ES-I3 (cell line): ENCODE measurements at regions not wholly inside any gene's neighbourhood (a gene's known extent, or its start where the extent isn't known, plus 50 kb on each side); places are given as distances from the start of the nearest gene placed in this dataset.
"Not testable (repeated sequence)": the region's sequence is repeated elsewhere in the genome, so short reads cannot be mapped to it uniquely, and the experiment has no call there.

Source experiments
- H3K36me3 ChIP-seq: 2 replicates; pipeline ENCODE4 v1.6.1; 2013; ENCODE audit warnings: mild to moderate bottlenecking, low read length, control low read depth, moderate library complexity; ENCODE audit not compliant: insufficient read depth
- H3K4me1 ChIP-seq: 2 replicates; pipeline ENCODE4 v1.6.1; 2013; ENCODE audit warnings: mild to moderate bottlenecking, control low read depth, low read length; ENCODE audit not compliant: insufficient read depth
- H3K9ac ChIP-seq: 2 replicates; pipeline ENCODE4 v1.6.1; 2013; ENCODE audit warnings: low read depth, mild to moderate bottlenecking, low read length, moderate library complexity
- H3K9me3 ChIP-seq: 2 replicates; pipeline ENCODE4 v1.6.1; 2013; ENCODE audit warnings: mild to moderate bottlenecking, low read length, moderate library complexity; ENCODE audit not compliant: control insufficient read depth, insufficient read depth

- Histone ChIP-seq H3K4me1 (no peaks in the 10 kb centered on the region), H3K9ac (no peak overlapping the region), H3K36me3 (no peaks in the 10 kb centered on the region), H3K9me3 (no peaks in the 10 kb centered on the region)
Observed at GRCh38 chr4:75422998-75423397, 91.2 kb downstream of the RCHY1 start.

- Histone ChIP-seq H3K9me3 (no peaks in the 10 kb centered on the region), H3K4me1 (no peaks in the 10 kb centered on the region), H3K9ac (no peak overlapping the region), H3K36me3 (no peaks in the 10 kb centered on the region)
Observed at GRCh38 chr4:75412746-75413145, 101.5 kb downstream of the RCHY1 start.

GRCh38 chr4:75398501-75398900, 115.7 kb downstream of the RCHY1 start:
- Histone ChIP-seq H3K36me3 (no peaks in the 10 kb centered on the region), H3K9ac (no peak overlapping the region), H3K9me3 (no peaks in the 10 kb centered on the region), H3K4me1 (no peaks in the 10 kb centered on the region)

GRCh38 chr4:75391489-75392166, 122.6 kb downstream of the RCHY1 start:
- no peak overlapping the region for H3K9ac ChIP-seq
- H3K9me3 ChIP-seq, result no peaks in the 10 kb centered on the region
- no peaks in the 10 kb centered on the region for H3K36me3 ChIP-seq
- H3K4me1 ChIP-seq, result peaks cover 8% of the 10 kb centered on the region; the same call in 1 of the 2 replicates

GRCh38 chr4:75386426-75386825, 127.8 kb downstream of the RCHY1 start:
- not testable (repeated sequence) for H3K9ac ChIP-seq, H3K4me1 ChIP-seq, H3K36me3 ChIP-seq, H3K9me3 ChIP-seq

GRCh38 chr4:75385106-75385505, 129.1 kb downstream of the RCHY1 start:
- H3K4me1 ChIP-seq, result no peaks in the 10 kb centered on the region
- no peaks in the 10 kb centered on the region for H3K9me3 ChIP-seq
- H3K36me3 ChIP-seq, result no peaks in the 10 kb centered on the region
- H3K9ac ChIP-seq, result no peak overlapping the region

- Histone ChIP-seq H3K36me3 (no peaks in the 10 kb centered on the region), H3K4me1 (no peaks in the 10 kb centered on the region), H3K9ac (no peak overlapping the region), H3K9me3 (peaks cover 9% of the 10 kb centered on the region; the same call in 1 of the 2 replicates)
Observed at GRCh38 chr4:75376543-75376942, 137.7 kb downstream of the RCHY1 start.

GRCh38 chr4:75371915-75372314, 142.3 kb downstream of the RCHY1 start:
- no peak overlapping the region for H3K9ac ChIP-seq
- H3K9me3 ChIP-seq, result no peaks in the 10 kb centered on the region
- H3K4me1 ChIP-seq, result no peaks in the 10 kb centered on the region
- H3K36me3 ChIP-seq, result no peaks in the 10 kb centered on the region

- no peaks in the 10 kb centered on the region for H3K9me3 ChIP-seq
- no peaks in the 10 kb centered on the region for H3K4me1 ChIP-seq
- H3K36me3 ChIP-seq, result no peaks in the 10 kb centered on the region
- no peak overlapping the region for H3K9ac ChIP-seq
Observed at GRCh38 chr4:75370576-75370975, 143.6 kb downstream of the RCHY1 start.

GRCh38 chr4:75345423-75345822, 168.8 kb downstream of the RCHY1 start:
- Histone ChIP-seq H3K9ac (no peak overlapping the region), H3K4me1 (no peaks in the 10 kb centered on the region), H3K9me3 (peaks cover 3% of the 10 kb centered on the region), H3K36me3 (no peaks in the 10 kb centered on the region)

- H3K9ac ChIP-seq, result no peak overlapping the region
- no peaks in the 10 kb centered on the region for H3K36me3 ChIP-seq
- no peaks in the 10 kb centered on the region; the same call in 1 of the 2 replicates for H3K9me3 ChIP-seq
- no peaks in the 10 kb centered on the region for H3K4me1 ChIP-seq
Observed at GRCh38 chr4:75344915-75345314, 169.3 kb downstream of the RCHY1 start.

GRCh38 chr4:75343333-75343732, 170.9 kb downstream of the RCHY1 start:
- Histone ChIP-seq H3K36me3 (no peaks in the 10 kb centered on the region), H3K9ac (no peak overlapping the region), H3K4me1 (no peaks in the 10 kb centered on the region), H3K9me3 (no peaks in the 10 kb centered on the region)

GRCh38 chr4:75340561-75340960, 173.6 kb downstream of the RCHY1 start:
- H3K4me1 ChIP-seq, result no peaks in the 10 kb centered on the region
- no peak overlapping the region for H3K9ac ChIP-seq
- H3K9me3 ChIP-seq, result no peaks in the 10 kb centered on the region
- H3K36me3 ChIP-seq, result no peaks in the 10 kb centered on the region

- H3K36me3 ChIP-seq, result no peaks in the 10 kb centered on the region
- H3K4me1 ChIP-seq, result no peaks in the 10 kb centered on the region
Observed at GRCh38 chr4:75338352-75338880, 175.8 kb downstream of the RCHY1 start.

GRCh38 chr4:75327804-75328512, 186.2 kb downstream of the RCHY1 start:
- Histone ChIP-seq H3K36me3 (no peaks in the 10 kb centered on the region), H3K9me3 (no peaks in the 10 kb centered on the region), H3K9ac (no peak overlapping the region), H3K4me1 (0 out of 2 replicates have a peak, but pooled peaks cover 4% of the 10 kb centered on the region)

More at GRCh38 chr4:75338352-75338880, 175.8 kb downstream of the RCHY1 start:
- Histone ChIP-seq H3K9me3 (no peaks in the 10 kb centered on the region), H3K9ac (no peak overlapping the region)
